Activated B cell treated with CpG ODN at 0.5 μM for 24 hours (primary cell): ENCODE measurements at regions not wholly inside any gene's neighbourhood (a gene's known extent, or its start where the extent isn't known, plus 50 kb on each side); places are given as distances from the start of the nearest gene placed in this dataset.

Experiments
- ATAC-seq: fragments of 200-7000 bp; cut with Tn5 transposase; one replicate; pipeline ENCODE4 v1.10.0; 2021; ENCODE audit warnings: low read depth, mild to moderate bottlenecking, moderate library complexity
- CTCF ChIA-PET: fragments of 350-600 bp; sonication (Branson Sonifier 250); formaldehyde crosslinking; loops from one replicate; lab custom pipeline; 2021; ENCODE audit warnings: antibody characterized with exemption; lab: Charles Lee
- POLR2A ChIA-PET: fragments of 350-600 bp; sonication (Branson Sonifier 250); formaldehyde crosslinking; loops from one replicate; lab custom pipeline; 2021; ENCODE audit warnings: antibody characterized with exemption; lab: Charles Lee
- DNase-seq: peaks from one replicate; pipeline ENCODE4 v3.0.0; 2022
- H3K27ac Mint-ChIP-seq: one replicate; pipeline ENCODE4 v1.8.0; 2020; ENCODE audit warnings: mixed read lengths
- H3K27me3 Mint-ChIP-seq: one replicate; pipeline ENCODE4 v1.8.0; 2021; ENCODE audit warnings: mixed read lengths
- H3K36me3 Mint-ChIP-seq: one replicate; pipeline ENCODE4 v1.8.0; 2021; ENCODE audit warnings: low read depth, mixed read lengths
- H3K4me1 Mint-ChIP-seq: one replicate; pipeline ENCODE4 v1.8.0; 2021; ENCODE audit warnings: mixed read lengths
- H3K4me3 Mint-ChIP-seq: one replicate; pipeline ENCODE4 v1.8.0; 2020; ENCODE audit warnings: mild to moderate bottlenecking, mixed read lengths
- H3K9me3 Mint-ChIP-seq: one replicate; pipeline ENCODE4 v1.8.0; 2020; ENCODE audit warnings: mixed read lengths
- intact Hi-C: fragments of 100-400 bp; cut with micrococcal nuclease; formaldehyde crosslinking; loops from one replicate; pipeline ENCODE4 v1.15.1; 2024
- TF ChIP-seq, protein P1 (sequence below): fragments of 200-600 bp; IDR thresholded peaks from one replicate; pipeline ENCODE4 v1.8.0; 2022; ENCODE audit warnings: antibody characterized with exemption, mild to moderate bottlenecking

GRCh38 chr1:58977598-58977997, 193.8 kb upstream of the JUN start:
- no peak for ATAC-seq
- TF ChIP-seq, protein P1, sequence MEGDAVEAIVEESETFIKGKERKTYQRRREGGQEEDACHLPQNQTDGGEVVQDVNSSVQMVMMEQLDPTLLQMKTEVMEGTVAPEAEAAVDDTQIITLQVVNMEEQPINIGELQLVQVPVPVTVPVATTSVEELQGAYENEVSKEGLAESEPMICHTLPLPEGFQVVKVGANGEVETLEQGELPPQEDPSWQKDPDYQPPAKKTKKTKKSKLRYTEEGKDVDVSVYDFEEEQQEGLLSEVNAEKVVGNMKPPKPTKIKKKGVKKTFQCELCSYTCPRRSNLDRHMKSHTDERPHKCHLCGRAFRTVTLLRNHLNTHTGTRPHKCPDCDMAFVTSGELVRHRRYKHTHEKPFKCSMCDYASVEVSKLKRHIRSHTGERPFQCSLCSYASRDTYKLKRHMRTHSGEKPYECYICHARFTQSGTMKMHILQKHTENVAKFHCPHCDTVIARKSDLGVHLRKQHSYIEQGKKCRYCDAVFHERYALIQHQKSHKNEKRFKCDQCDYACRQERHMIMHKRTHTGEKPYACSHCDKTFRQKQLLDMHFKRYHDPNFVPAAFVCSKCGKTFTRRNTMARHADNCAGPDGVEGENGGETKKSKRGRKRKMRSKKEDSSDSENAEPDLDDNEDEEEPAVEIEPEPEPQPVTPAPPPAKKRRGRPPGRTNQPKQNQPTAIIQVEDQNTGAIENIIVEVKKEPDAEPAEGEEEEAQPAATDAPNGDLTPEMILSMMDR = no peak
- H3K4me1 Mint-ChIP-seq = peaks cover 27% of the 10 kb centered on the region
- ChIA-PET POLR2A (no interaction called here), CTCF (no interaction called here)
- no peak overlapping the region for H3K27ac Mint-ChIP-seq
- intact Hi-C loops = no loop called here
- no peaks in the 10 kb centered on the region for H3K27me3 Mint-ChIP-seq
- H3K36me3 Mint-ChIP-seq = no peaks in the 10 kb centered on the region
- H3K9me3 Mint-ChIP-seq = no peaks in the 10 kb centered on the region
- H3K4me3 Mint-ChIP-seq = no peak overlapping the region
- DNase-seq = no peak

DNA sequence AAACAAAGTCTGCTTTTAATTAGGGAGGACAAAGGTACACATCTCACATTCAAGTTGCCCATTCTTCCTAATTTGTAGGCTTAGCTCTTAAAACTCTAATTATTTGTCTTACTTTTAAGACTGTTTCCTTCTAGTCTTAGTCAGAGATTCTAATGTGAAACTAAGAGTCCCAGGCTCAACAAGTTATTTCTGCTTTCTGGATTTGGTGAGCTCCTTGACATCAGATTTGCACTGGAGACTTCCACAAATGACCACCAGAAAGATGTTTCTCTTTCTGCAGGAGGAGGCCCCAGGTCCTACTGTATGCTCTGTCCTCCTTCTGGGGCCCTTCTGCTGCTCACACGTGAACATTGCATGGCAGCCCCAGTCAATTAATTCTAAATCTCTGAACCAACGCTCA, 194.2 kb upstream of the JUN start:
- CTCF ChIA-PET = no interaction called here
- H3K36me3 Mint-ChIP-seq = no peaks in the 10 kb centered on the region

DNA sequence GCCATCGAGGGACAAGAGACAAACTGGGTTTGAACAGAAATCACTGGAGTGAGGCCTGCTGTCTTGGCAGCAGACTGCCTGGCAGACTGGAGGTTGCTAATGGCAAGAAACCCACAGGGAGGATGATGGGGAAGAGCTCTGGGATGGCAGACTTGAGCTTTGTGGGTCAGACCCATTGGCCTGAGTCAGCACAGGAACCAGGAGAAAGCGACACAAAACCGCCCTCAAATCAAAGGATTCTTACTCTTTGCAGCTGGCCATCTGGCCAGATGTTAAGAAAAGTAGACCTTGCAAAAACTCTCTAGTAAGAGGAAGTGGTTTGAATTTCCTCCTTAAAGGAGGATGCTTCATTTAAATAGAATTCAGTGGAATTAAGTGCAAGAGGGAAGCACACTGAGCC, 195.2 kb upstream of the JUN start:
- H3K36me3 Mint-ChIP-seq = no peaks in the 10 kb centered on the region
- ATAC-seq = no peak
- ChIA-PET POLR2A (interaction anchor here (1.0 kb wide), 1 partner anchor 195 kb away, joined by 3 read pairs; the partner anchor contains the start of gene JUN), CTCF (no interaction called here)
- intact Hi-C loops = no loop called here
- H3K27ac Mint-ChIP-seq = peak overlapping the region; percentile 59
- no peaks in the 10 kb centered on the region for H3K27me3 Mint-ChIP-seq
- DNase-seq = no peak
- no peak overlapping the region for H3K4me3 Mint-ChIP-seq
- H3K9me3 Mint-ChIP-seq = no peaks in the 10 kb centered on the region
- peaks cover 27% of the 10 kb centered on the region for H3K4me1 Mint-ChIP-seq
- TF ChIP-seq, protein P1 = no peak

More for the DNA sequence above, 194.2 kb upstream of the JUN start:
- Mint-ChIP-seq H3K4me3 (no peak overlapping the region), H3K27ac (no peak overlapping the region), H3K9me3 (no peaks in the 10 kb centered on the region), H3K27me3 (no peaks in the 10 kb centered on the region), H3K4me1 (peaks cover 27% of the 10 kb centered on the region)
- intact Hi-C loops = no loop called here
- ATAC-seq (no peak), DNase-seq (no peak)
- TF ChIP-seq, protein P1 = no peak
- POLR2A ChIA-PET = interaction anchor here (1.0 kb wide), 1 partner anchor 194 kb away, joined by 3 read pairs; the partner anchor contains the start of gene JUN

DNA sequence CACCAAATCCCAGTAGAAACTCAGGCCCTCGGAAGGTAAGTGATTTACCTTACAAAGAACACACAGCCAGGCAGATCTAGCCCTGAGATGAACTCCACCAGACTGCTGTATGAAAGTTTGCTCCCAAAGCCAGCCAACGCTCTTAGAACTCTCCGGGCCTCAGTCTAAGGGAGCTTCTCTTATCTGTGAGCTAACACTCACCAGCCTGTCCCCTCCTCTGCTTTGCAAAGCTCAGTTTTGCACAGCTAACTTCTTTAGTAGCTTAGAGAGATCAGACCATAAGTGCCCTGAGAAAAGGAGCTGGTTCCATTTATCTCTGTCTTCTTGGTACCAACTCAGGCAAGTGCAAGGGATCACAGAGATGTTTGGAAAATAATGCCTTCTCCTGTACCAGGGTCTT, 195.8 kb upstream of the JUN start:
- Mint-ChIP-seq H3K9me3 (no peaks in the 10 kb centered on the region), H3K4me3 (no peak overlapping the region), H3K36me3 (no peaks in the 10 kb centered on the region), H3K27ac (no peak overlapping the region), H3K27me3 (no peaks in the 10 kb centered on the region), H3K4me1 (peaks cover 23% of the 10 kb centered on the region)
- DNase-seq = no peak
- intact Hi-C loops = no loop called here
- ATAC-seq = no peak
- ChIA-PET CTCF (no interaction called here), POLR2A (no interaction called here)
- TF ChIP-seq, protein P1 = no peak

GRCh38 chr1:58981392-58981791, 197.5 kb upstream of the JUN start:
- POLR2A ChIA-PET = no interaction called here
- Mint-ChIP-seq H3K9me3 (no peaks in the 10 kb centered on the region), H3K4me1 (peaks cover 26% of the 10 kb centered on the region), H3K4me3 (no peak overlapping the region), H3K27ac (no peak overlapping the region), H3K36me3 (no peaks in the 10 kb centered on the region), H3K27me3 (no peaks in the 10 kb centered on the region)
- intact Hi-C loops = no loop called here
- CTCF ChIA-PET = no interaction called here
- TF ChIP-seq, protein P1 = no peak
- DNase-seq = no peak
- no peak for ATAC-seq
